Breast epithelium (tissue), 4 donors: ENCODE measurements at regions not wholly inside any gene's neighbourhood (a gene's known extent, or its start where the extent isn't known, plus 50 kb on each side); places are given as distances from the start of the nearest gene placed in this dataset.

Experiments
- DNase-seq, 2 donors: peaks; one replicate each; pipeline ENCODE4 v3.0.0-alpha.2; 2019; ENCODE audit warnings: low spot score in 2 of 2
- H3K27ac ChIP-seq, 2 donors: fragments of 200-600 bp; sonication (generic) in 1 of 2; one replicate each; pipeline ENCODE4 v1.5.1; 2016 to 2019; ENCODE audit warnings: mild to moderate bottlenecking in 1 of 2
- H3K27me3 ChIP-seq, 2 donors: fragments of 200-600 bp; sonication (generic) in 1 of 2; one replicate each; pipeline versions ENCODE4 v1.5.1 to v1.6.0; 2017 to 2019; ENCODE audit warnings: control low read depth in 1 of 2, mild to moderate bottlenecking in 1 of 2
- H3K36me3 ChIP-seq: fragments of 200-600 bp; one replicate; pipeline ENCODE4 v1.5.1; 2019
- H3K4me1 ChIP-seq, 2 donors: fragments of 200-600 bp; sonication (generic); one replicate each; pipeline ENCODE4 v1.5.1; 2016 to 2019; ENCODE audit warnings: control low read depth in 1 of 2
- H3K4me3 ChIP-seq, 3 donors: fragments of 200-600 bp; sonication (generic); 1 replicate in 2 of 3; 2 replicates in 1 of 3; pipeline ENCODE4 v1.5.1; 2016 to 2019; ENCODE audit warnings: mild to moderate bottlenecking in 3 of 3, moderate library complexity in 2 of 3
- H3K9me3 ChIP-seq, 2 donors: fragments of 200-600 bp; sonication (generic) in 1 of 2; one replicate each; pipeline ENCODE4 v1.5.1; 2016 to 2019; ENCODE audit warnings: control low read depth in 1 of 2
- CTCF ChIP-seq, 3 donors: fragments of 450-650 bp; IDR thresholded peaks; one replicate each; pipeline ENCODE4 v1.5.1; 2016 to 2017; ENCODE audit warnings: antibody characterized with exemption in 3 of 3, mild to moderate bottlenecking in 3 of 3, moderate library complexity in 3 of 3
- POLR2A ChIP-seq: fragments of 450-650 bp; IDR thresholded peaks from one replicate; pipeline ENCODE4 v1.6.1; 2016; ENCODE audit warnings: antibody characterized with exemption, mild to moderate bottlenecking, moderate library complexity
- POLR2AphosphoS5 ChIP-seq, 3 donors: sonication (generic); formaldehyde crosslinking; IDR thresholded peaks; one replicate each; pipeline ENCODE4 v1.6.1; 2017; ENCODE audit warnings: antibody characterized with exemption in 3 of 3
- intact Hi-C: fragments of 100-400 bp; cut with DNase I; formaldehyde crosslinking; loops from one replicate; pipeline ENCODE4 v1.15.1; 2023; ENCODE audit warnings: low total_unique reads

- Histone ChIP-seq H3K27ac (no peak overlapping the region), H3K4me1 (no peaks in the 10 kb centered on the region), H3K9me3 (no peaks in the 10 kb centered on the region), H3K36me3 (no peaks in the 10 kb centered on the region), H3K4me3 (no peak overlapping the region), H3K27me3 (peaks cover 0 to 6% of the 10 kb centered on the region in 2 donors)
- TF ChIP-seq CTCF (IDR thresholded peaks at IDR 0.05) (no peak), POLR2A (no peak), POLR2AphosphoS5 (IDR thresholded peaks at IDR 0.05) (no peak)
- intact Hi-C loops = loop anchor here (5.0 kb wide), 1 partner anchor 1991 kb away; no protein-coding TSS in a partner anchor
- DNase-seq = no peak
These were observed 141.4 kb upstream of the NMUR2 start for GRCh38 chr5:152546493-152546892.

- Histone ChIP-seq H3K27ac (no peak overlapping the region), H3K4me1 (no peaks in the 10 kb centered on the region), H3K9me3 (no peaks in the 10 kb centered on the region), H3K36me3 (no peaks in the 10 kb centered on the region), H3K4me3 (no peak overlapping the region), H3K27me3 (peaks cover 0 to 6% of the 10 kb centered on the region in 2 donors)
- no peak for DNase-seq
- TF ChIP-seq POLR2A (no peak), POLR2AphosphoS5 (IDR thresholded peaks at IDR 0.05) (no peak), CTCF (IDR thresholded peaks at IDR 0.05) (no peak)
- intact Hi-C loops = loop anchor here (5.0 kb wide), 1 partner anchor 1990 kb away; no protein-coding TSS in a partner anchor
These were observed 142.1 kb upstream of the NMUR2 start for GRCh38 chr5:152547202-152547601.

GRCh38 chr5:152549709-152550108, 144.6 kb upstream of the NMUR2 start:
- no peak for DNase-seq
- no peaks in the 10 kb centered on the region for H3K9me3 ChIP-seq
- H3K27me3 ChIP-seq = no peaks in the 10 kb centered on the region
- no peak overlapping the region for H3K27ac ChIP-seq
- no peak for TF ChIP-seq POLR2A
- no peak for TF ChIP-seq CTCF (IDR thresholded peaks at IDR 0.05)
- TF ChIP-seq POLR2AphosphoS5 (IDR thresholded peaks at IDR 0.05) = no peak
- H3K36me3 ChIP-seq = no peaks in the 10 kb centered on the region
- intact Hi-C loops = loop anchor here (5.0 kb wide), 1 partner anchor 1988 kb away; no protein-coding TSS in a partner anchor
- no peaks in the 10 kb centered on the region for H3K4me1 ChIP-seq
- H3K4me3 ChIP-seq = no peak overlapping the region

- Histone ChIP-seq H3K9me3 (no peaks in the 10 kb centered on the region), H3K27ac (no peak overlapping the region), H3K36me3 (no peaks in the 10 kb centered on the region), H3K4me3 (no peak overlapping the region), H3K27me3 (no peaks in the 10 kb centered on the region), H3K4me1 (no peaks in the 10 kb centered on the region)
- intact Hi-C loops = no loop called here
- DNase-seq = no peak
- no peak for TF ChIP-seq CTCF (IDR thresholded peaks at IDR 0.05)
- no peak for TF ChIP-seq POLR2AphosphoS5 (IDR thresholded peaks at IDR 0.05)
- no peak for TF ChIP-seq POLR2A
These were observed 146.0 kb upstream of the NMUR2 start for GRCh38 chr5:152551061-152551460.

- Histone ChIP-seq H3K9me3 (no peaks in the 10 kb centered on the region), H3K36me3 (no peaks in the 10 kb centered on the region), H3K4me3 (no peak overlapping the region), H3K4me1 (no peaks in the 10 kb centered on the region), H3K27ac (no peak overlapping the region), H3K27me3 (no peaks in the 10 kb centered on the region)
- no peak for DNase-seq
- TF ChIP-seq CTCF (IDR thresholded peaks at IDR 0.05) = no peak
- TF ChIP-seq POLR2A = no peak
- TF ChIP-seq POLR2AphosphoS5 (IDR thresholded peaks at IDR 0.05) = no peak
- intact Hi-C loops = no loop called here
These were observed 151.7 kb upstream of the NMUR2 start for GRCh38 chr5:152556784-152557183.
